ENCODE measurements at regions not wholly inside any gene's neighbourhood (a gene's known extent, or its start where the extent isn't known, plus 50 kb on each side); places are given as distances from the start of the nearest gene placed in this dataset.

DNA sequence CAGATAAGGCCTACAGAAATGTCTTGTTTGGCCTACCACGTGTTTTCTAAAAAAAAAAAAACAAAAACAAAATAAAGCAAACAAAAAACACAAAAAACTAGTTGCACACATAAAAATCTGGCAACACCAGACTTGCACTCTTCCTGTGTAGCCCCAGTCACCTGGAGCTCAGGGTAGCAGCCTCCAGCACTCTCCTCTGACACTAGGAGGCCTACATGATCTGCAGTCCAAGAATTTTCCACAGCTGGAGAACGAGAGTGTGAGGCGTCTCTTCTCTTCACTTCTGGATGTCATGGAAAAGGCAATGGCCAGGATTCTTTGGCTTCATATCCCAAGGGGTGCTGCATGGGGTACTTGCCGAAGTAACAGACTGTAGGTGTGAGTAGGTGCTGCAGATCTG, 310.2 kb upstream of the SALL1 start:
- TF ChIP-seq, protein P1, sequence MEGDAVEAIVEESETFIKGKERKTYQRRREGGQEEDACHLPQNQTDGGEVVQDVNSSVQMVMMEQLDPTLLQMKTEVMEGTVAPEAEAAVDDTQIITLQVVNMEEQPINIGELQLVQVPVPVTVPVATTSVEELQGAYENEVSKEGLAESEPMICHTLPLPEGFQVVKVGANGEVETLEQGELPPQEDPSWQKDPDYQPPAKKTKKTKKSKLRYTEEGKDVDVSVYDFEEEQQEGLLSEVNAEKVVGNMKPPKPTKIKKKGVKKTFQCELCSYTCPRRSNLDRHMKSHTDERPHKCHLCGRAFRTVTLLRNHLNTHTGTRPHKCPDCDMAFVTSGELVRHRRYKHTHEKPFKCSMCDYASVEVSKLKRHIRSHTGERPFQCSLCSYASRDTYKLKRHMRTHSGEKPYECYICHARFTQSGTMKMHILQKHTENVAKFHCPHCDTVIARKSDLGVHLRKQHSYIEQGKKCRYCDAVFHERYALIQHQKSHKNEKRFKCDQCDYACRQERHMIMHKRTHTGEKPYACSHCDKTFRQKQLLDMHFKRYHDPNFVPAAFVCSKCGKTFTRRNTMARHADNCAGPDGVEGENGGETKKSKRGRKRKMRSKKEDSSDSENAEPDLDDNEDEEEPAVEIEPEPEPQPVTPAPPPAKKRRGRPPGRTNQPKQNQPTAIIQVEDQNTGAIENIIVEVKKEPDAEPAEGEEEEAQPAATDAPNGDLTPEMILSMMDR (IDR thresholded peaks at IDR 0.05), result no peak
- no peak for TF ChIP-seq POLR2A (IDR thresholded peaks at IDR 0.05)
